ENCODE measurements at regions not wholly inside any gene's neighbourhood (a gene's known extent, or its start where the extent isn't known, plus 50 kb on each side); places are given as distances from the start of the nearest gene placed in this dataset.

GRCh38 chr4:135201081-135201480, 999.5 kb upstream of the PABPC4L start:
- no peak for DNase-seq

- DNase-seq: no peak
Observed at GRCh38 chr4:135197641-135198040, 996.1 kb upstream of the PABPC4L start.

- DNase-seq: no peak
Observed at GRCh38 chr4:135194477-135194876, 992.9 kb upstream of the PABPC4L start.

GRCh38 chr4:135192751-135193535, 991.4 kb upstream of the PABPC4L start:
- no peak for DNase-seq

GRCh38 chr4:135191596-135191995, 990.0 kb upstream of the PABPC4L start:
- no peak for DNase-seq

- DNase-seq: no peak
Observed at GRCh38 chr4:135186002-135186401, 984.4 kb upstream of the PABPC4L start.

GRCh38 chr4:135185256-135185655, 983.7 kb upstream of the PABPC4L start:
- DNase-seq: no peak

- no peak for DNase-seq
Observed at GRCh38 chr4:135184715-135185114, 983.1 kb upstream of the PABPC4L start.

GRCh38 chr4:135177321-135177720, 975.7 kb upstream of the PABPC4L start:
- DNase-seq: no peak

- no peak for DNase-seq
Observed at GRCh38 chr4:135166661-135167060, 965.1 kb upstream of the PABPC4L start.

GRCh38 chr4:135164601-135165000, 963.0 kb upstream of the PABPC4L start:
- no peak for DNase-seq

- DNase-seq: no peak
Observed at GRCh38 chr4:135144498-135144897, 942.9 kb upstream of the PABPC4L start.

- no peak for DNase-seq
Observed at GRCh38 chr4:135124196-135124595, 922.6 kb upstream of the PABPC4L start.

- DNase-seq: no peak
Observed at GRCh38 chr4:135123632-135124031, 922.0 kb upstream of the PABPC4L start.

GRCh38 chr4:135122457-135122856, 920.9 kb upstream of the PABPC4L start:
- DNase-seq: no peak

GRCh38 chr4:135120195-135120594, 918.6 kb upstream of the PABPC4L start:
- peak; percentile 58 for DNase-seq

- no peak for DNase-seq
Observed at GRCh38 chr4:135114079-135114478, 912.5 kb upstream of the PABPC4L start.

GRCh38 chr4:135098061-135098460, 896.5 kb upstream of the PABPC4L start:
- DNase-seq: no peak

GRCh38 chr4:135073389-135073788, 871.8 kb upstream of the PABPC4L start:
- no peak for DNase-seq

GRCh38 chr4:135072553-135072952, 871.0 kb upstream of the PABPC4L start:
- no peak for DNase-seq

- no peak for DNase-seq
Observed at GRCh38 chr4:135065366-135065765, 863.8 kb upstream of the PABPC4L start.

GRCh38 chr4:135050086-135050717, 848.6 kb upstream of the PABPC4L start:
- DNase-seq: no peak

- DNase-seq: peak; percentile 17
Observed at GRCh38 chr4:135032670-135033069, 831.1 kb upstream of the PABPC4L start.

- DNase-seq: no peak
Observed at GRCh38 chr4:135015771-135016170, 814.2 kb upstream of the PABPC4L start.

GRCh38 chr4:135007400-135007799, 805.8 kb upstream of the PABPC4L start:
- DNase-seq: no peak
